AG04450 (cell line): ENCODE measurements at regions not wholly inside any gene's neighbourhood (a gene's known extent, or its start where the extent isn't known, plus 50 kb on each side); places are given as distances from the start of the nearest gene placed in this dataset.

Experiments used
- CTCF ChIA-PET: fragments of 300-600, 350-600 bp; formaldehyde crosslinking; extraction: SDS; loops from one replicate; lab custom pipeline; 2022; ENCODE audit warnings: antibody characterized with exemption, inconsistent platforms; lab: Charles Lee
- POLR2A ChIA-PET: fragments of 350-600 bp; formaldehyde crosslinking; extraction: SDS; loops from one replicate; lab custom pipeline; 2021; ENCODE audit warnings: antibody characterized with exemption, inconsistent platforms; lab: Yijun Ruan, JAX
- DNase-seq: peaks from one replicate; pipeline ENCODE4 v3.0.0-alpha.2; 2011; ENCODE audit warnings: low read depth, low spot score
- H3K27ac ChIP-seq: one replicate; pipeline ENCODE4 v1.5.1; 2012; ENCODE audit warnings: low read depth, low read length, control low read depth
- H3K27me3 ChIP-seq: one replicate; pipeline ENCODE4 v1.6.0; 2012; ENCODE audit warnings: low read length; ENCODE audit not compliant: control insufficient read depth, insufficient read depth
- H3K4me3 ChIP-seq: 2 replicates; pipeline ENCODE4 v1.5.1; 2011; ENCODE audit warnings: mild to moderate bottlenecking, low read depth, low read length, control low read depth
- H3K9me3 ChIP-seq: 2 replicates; pipeline ENCODE4 v1.5.1; 2012; ENCODE audit warnings: low read length; ENCODE audit not compliant: control insufficient read depth, insufficient read depth
- TF ChIP-seq, protein P1 (sequence below): IDR thresholded peaks from 2 replicates; pipeline ENCODE4 v1.5.1; 2011; ENCODE audit warnings: low read depth, low read length, control low read depth, inconsistent platforms

DNA sequence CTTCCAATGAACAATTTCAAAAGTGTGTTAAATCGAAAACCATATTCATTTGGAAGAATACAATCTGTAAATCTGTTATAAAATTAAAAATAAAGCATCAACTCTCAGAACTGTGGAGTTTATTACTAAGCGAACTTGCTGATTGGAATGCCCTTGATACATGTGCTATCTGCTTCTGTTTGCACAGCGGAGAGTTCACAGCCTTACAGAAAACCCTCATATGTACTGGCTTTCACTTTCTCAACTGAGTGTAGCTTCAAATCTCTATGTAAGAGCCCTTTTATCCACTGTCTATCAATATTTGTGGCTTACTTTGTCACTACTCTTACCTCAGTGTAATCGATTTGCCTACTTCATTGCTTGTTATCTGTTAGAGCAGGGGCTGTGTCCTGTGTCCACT lies 447.4 kb downstream of the C6orf118 start:
- peaks cover 11% of the 10 kb centered on the region for H3K9me3 ChIP-seq
- DNase-seq: no peak
- POLR2A ChIA-PET: no interaction called here
- TF ChIP-seq, protein P1, sequence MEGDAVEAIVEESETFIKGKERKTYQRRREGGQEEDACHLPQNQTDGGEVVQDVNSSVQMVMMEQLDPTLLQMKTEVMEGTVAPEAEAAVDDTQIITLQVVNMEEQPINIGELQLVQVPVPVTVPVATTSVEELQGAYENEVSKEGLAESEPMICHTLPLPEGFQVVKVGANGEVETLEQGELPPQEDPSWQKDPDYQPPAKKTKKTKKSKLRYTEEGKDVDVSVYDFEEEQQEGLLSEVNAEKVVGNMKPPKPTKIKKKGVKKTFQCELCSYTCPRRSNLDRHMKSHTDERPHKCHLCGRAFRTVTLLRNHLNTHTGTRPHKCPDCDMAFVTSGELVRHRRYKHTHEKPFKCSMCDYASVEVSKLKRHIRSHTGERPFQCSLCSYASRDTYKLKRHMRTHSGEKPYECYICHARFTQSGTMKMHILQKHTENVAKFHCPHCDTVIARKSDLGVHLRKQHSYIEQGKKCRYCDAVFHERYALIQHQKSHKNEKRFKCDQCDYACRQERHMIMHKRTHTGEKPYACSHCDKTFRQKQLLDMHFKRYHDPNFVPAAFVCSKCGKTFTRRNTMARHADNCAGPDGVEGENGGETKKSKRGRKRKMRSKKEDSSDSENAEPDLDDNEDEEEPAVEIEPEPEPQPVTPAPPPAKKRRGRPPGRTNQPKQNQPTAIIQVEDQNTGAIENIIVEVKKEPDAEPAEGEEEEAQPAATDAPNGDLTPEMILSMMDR: no peak
- H3K27me3 ChIP-seq: no peaks in the 10 kb centered on the region
- CTCF ChIA-PET: no interaction called here
- no peak overlapping the region for H3K4me3 ChIP-seq
- H3K27ac ChIP-seq: no peak overlapping the region

DNA sequence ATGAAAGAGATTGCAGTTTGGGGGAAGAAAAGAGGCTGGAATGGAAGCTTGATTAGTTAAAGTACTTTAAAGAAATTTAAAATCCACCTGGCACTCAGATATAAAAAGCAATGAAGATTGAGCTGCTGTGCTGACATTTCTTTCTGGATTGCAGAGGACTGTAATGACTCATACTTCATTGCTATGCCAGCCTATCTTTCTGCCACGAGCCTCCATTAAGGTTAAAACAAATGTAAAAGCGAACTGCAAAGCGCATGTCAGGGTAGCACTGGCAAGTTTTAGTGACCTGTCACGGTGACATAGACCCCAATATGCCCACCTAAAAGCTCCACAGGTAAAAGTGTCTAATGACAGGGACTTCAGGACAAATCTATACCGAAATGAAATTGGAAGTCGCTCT lies 449.6 kb downstream of the C6orf118 start:
- Histone ChIP-seq H3K9me3 (peaks cover 18% of the 10 kb centered on the region), H3K27me3 (no peaks in the 10 kb centered on the region), H3K4me3 (no peak overlapping the region), H3K27ac (no peak overlapping the region)
- ChIA-PET POLR2A (no interaction called here), CTCF (no interaction called here)
- TF ChIP-seq, protein P1: no peak
- DNase-seq: no peak

DNA sequence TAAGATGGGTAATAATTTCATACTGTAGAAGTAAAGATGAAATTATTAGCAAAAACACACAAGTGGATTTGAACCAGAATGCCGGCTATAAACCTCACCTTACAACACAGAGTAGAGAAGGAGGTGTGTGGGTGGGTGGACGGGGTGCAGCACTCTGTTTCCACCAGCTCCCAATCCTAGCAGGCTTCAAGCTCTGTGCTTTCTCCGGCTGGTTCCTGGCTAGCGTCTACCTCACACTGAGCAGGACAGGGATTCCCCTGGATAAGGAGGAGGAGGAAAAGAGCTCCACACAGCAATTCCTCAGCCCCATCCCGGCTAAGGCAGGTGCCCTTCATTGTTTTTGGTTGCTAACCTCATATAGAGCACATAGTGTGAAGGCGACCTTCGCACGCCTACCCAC lies 453.3 kb downstream of the C6orf118 start:
- TF ChIP-seq, protein P1: no peak

DNA sequence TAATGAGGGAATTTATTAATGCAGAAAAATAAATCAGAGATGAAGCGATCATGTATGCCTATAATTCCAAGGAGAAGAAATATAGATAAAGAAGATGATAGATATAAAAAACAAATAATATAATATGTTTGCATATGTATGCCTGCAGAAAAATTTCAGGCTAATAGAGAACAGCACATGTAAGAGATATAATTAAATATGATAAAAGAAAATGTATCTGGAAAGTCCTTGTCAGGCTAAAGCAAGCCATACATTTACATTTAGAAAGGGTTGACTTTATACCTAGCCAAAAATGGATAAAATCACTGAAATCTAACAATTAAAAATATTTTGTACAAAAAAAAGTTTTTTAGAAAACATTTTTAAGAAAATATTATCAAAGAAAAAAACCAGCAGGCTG lies 454.1 kb downstream of the C6orf118 start:
- ChIA-PET POLR2A (no interaction called here), CTCF (no interaction called here)
- DNase-seq: no peak
- H3K9me3 ChIP-seq: peaks cover 12% of the 10 kb centered on the region
- no peak overlapping the region for H3K4me3 ChIP-seq
- TF ChIP-seq, protein P1: no peak
- no peak overlapping the region for H3K27ac ChIP-seq
- no peaks in the 10 kb centered on the region for H3K27me3 ChIP-seq

More for the DNA sequence above, 453.3 kb downstream of the C6orf118 start:
- DNase-seq: no peak
- POLR2A ChIA-PET: no interaction called here
- peaks cover 12% of the 10 kb centered on the region for H3K9me3 ChIP-seq
- H3K27me3 ChIP-seq: no peaks in the 10 kb centered on the region
- CTCF ChIA-PET: no interaction called here
- no peak overlapping the region for H3K27ac ChIP-seq
- no peak overlapping the region for H3K4me3 ChIP-seq

DNA sequence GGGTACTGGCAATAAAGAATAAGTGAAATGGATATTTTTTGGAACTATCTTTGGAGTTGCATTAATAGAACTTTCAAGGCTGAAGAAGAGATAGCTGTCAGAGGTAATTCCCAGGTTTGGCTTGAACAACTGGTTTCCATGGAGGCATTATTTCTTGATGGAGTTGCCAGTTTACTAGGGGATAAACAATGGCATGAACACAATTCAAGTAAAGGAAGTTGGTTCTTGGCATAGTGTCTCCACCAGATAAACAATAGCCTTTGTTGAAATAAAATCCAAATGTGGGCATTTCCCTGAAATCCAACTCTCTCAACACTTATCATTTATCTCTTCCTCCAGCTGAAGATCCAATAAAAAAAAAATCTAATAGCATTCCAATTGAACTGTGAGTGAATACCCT lies 454.9 kb downstream of the C6orf118 start:
- Histone ChIP-seq H3K9me3 (peaks cover 17% of the 10 kb centered on the region), H3K27me3 (no peaks in the 10 kb centered on the region), H3K4me3 (no peak overlapping the region), H3K27ac (no peak overlapping the region)
- CTCF ChIA-PET: no interaction called here
- DNase-seq: no peak
- TF ChIP-seq, protein P1: no peak
- POLR2A ChIA-PET: no interaction called here
